Endothelial cell of umbilical vein (primary cell): ENCODE measurements at regions not wholly inside any gene's neighbourhood (a gene's known extent, or its start where the extent isn't known, plus 50 kb on each side); places are given as distances from the start of the nearest gene placed in this dataset.

Experiments used
- BruUV-seq: library from RNA; stranded (reverse); fragments of 400-500 nt; replicated peaks from 2 replicates; lab custom pipeline; 2021; lab: Mats Ljungman, UMichigan
- CTCF ChIA-PET: fragments of 300-600, 350-600 bp; sonication (Branson Sonifier 250); formaldehyde crosslinking; loops from one replicate; lab custom pipeline; 2021; ENCODE audit warnings: antibody characterized with exemption, inconsistent platforms; lab: Charles Lee
- POLR2A ChIA-PET: fragments of 300-600, 350-600 bp; sonication (Branson Sonifier 250); formaldehyde crosslinking; loops from one replicate; lab custom pipeline; 2021; ENCODE audit warnings: antibody characterized with exemption, inconsistent platforms; lab: Charles Lee
- DNase-seq: peaks from one replicate; pipeline ENCODE4 v3.0.0-alpha.2; 2011; ENCODE audit warnings: low read depth, low spot score
- FAIRE-seq: peaks from 2 replicates; lab custom pipeline; 2011; peaks lifted over from hg19 to GRCh38; lab: Jason Lieb, UNC
- H2AFZ ChIP-seq: 2 replicates; pipeline ENCODE4 v1.6.0; 2012; ENCODE audit warnings: low read depth, low read length, control low read depth, inconsistent platforms
- H3K27ac ChIP-seq: 2 replicates; pipeline ENCODE4 v1.5.1; 2011; ENCODE audit warnings: low read depth, mild to moderate bottlenecking, control low read depth, low read length, moderate library complexity; ENCODE audit not compliant: insufficient read depth
- H3K27me3 ChIP-seq, 2 experiments: 2 replicates each; pipeline versions ENCODE4 v1.6.0 to v1.6.1; 2011; ENCODE audit warnings: low read length in 2 of 2, mixed read lengths in 1 of 2; ENCODE audit not compliant: control insufficient read depth in 2 of 2, insufficient read depth in 2 of 2
- H3K36me3 ChIP-seq, 2 experiments: 2 replicates in 1 of 2; 3 replicates in 1 of 2; pipeline ENCODE4 v1.5.1; 2011; ENCODE audit warnings: low read length in 2 of 2, mild to moderate bottlenecking in 1 of 2, moderate library complexity in 1 of 2; ENCODE audit not compliant: control insufficient read depth in 2 of 2, insufficient read depth in 2 of 2; ENCODE audit errors: extremely low read depth in 1 of 2
- H3K4me1 ChIP-seq: 3 replicates; pipeline ENCODE4 v1.5.1; 2011; ENCODE audit warnings: mild to moderate bottlenecking, low read length; ENCODE audit not compliant: control insufficient read depth, insufficient read depth; ENCODE audit errors: extremely low read depth
- H3K4me2 ChIP-seq: 2 replicates; pipeline ENCODE4 v1.6.1; 2011; ENCODE audit warnings: low read length, control low read depth, mixed read lengths; ENCODE audit not compliant: insufficient read depth
- H3K4me3 ChIP-seq, 3 experiments: fragments of 200-600 bp in 1 of 3; sonication (generic), shearing (Covaris generic) in 1 of 3; replicated peaks in 1 of 3; 2 replicates each; pipeline ENCODE4 v1.5.1; 2011 to 2016; ENCODE audit warnings: control low read depth in 3 of 3, low read length in 3 of 3, mild to moderate bottlenecking in 2 of 3, inconsistent platforms in 1 of 3, low read depth in 1 of 3, moderate library complexity in 1 of 3; ENCODE audit not compliant: insufficient read depth in 1 of 3
- H3K79me2 ChIP-seq: 2 replicates; pipeline ENCODE4 v1.6.0; 2012; ENCODE audit warnings: low read length, inconsistent platforms; ENCODE audit not compliant: control insufficient read depth, insufficient read depth
- H3K9ac ChIP-seq: replicated peaks from 2 replicates; pipeline ENCODE3; 2011; ENCODE audit warnings: low read length, control low read depth; ENCODE audit not compliant: insufficient read depth; ENCODE audit errors: extremely low read depth
- H3K9me1 ChIP-seq: replicated peaks from 3 replicates; pipeline ENCODE4 v1.6.0; 2011; ENCODE audit warnings: mild to moderate bottlenecking, low read length; ENCODE audit not compliant: control insufficient read depth, insufficient read depth; ENCODE audit errors: extremely low read depth
- H3K9me3 ChIP-seq: replicated peaks from 2 replicates; pipeline ENCODE4 v1.5.1; 2012; ENCODE audit warnings: low read length, inconsistent platforms; ENCODE audit not compliant: control insufficient read depth, insufficient read depth
- H4K20me1 ChIP-seq: replicated peaks from 2 replicates; pipeline ENCODE3; 2011; ENCODE audit warnings: mild to moderate bottlenecking, low read length; ENCODE audit not compliant: control insufficient read depth, insufficient read depth; ENCODE audit errors: extremely low read depth
- CTCF ChIP-seq, 2 donors: IDR thresholded peaks; 1 replicate in 1 of 2; 2 replicates in 1 of 2; pipeline ENCODE4 v1.5.1; 2011; ENCODE audit warnings: low read length in 2 of 2, mild to moderate bottlenecking in 2 of 2, moderate library complexity in 2 of 2, control low read depth in 1 of 2, inconsistent platforms in 1 of 2, low read depth in 1 of 2; ENCODE audit not compliant: insufficient read depth in 1 of 2; ENCODE audit errors: extremely low read depth in 1 of 2
- EZH2 ChIP-seq: IDR thresholded peaks from 2 replicates; pipeline ENCODE4 v1.6.1; 2012; ENCODE audit warnings: borderline replicate concordance, low read depth, mild to moderate bottlenecking, moderate library complexity, low read length, inconsistent platforms; ENCODE audit not compliant: severe bottlenecking
- FOS ChIP-seq: IDR thresholded peaks from 2 replicates; pipeline ENCODE4 v1.6.1; 2011; ENCODE audit warnings: mild to moderate bottlenecking, low read length, moderate library complexity, borderline replicate concordance; ENCODE audit not compliant: insufficient read depth
- GATA2 ChIP-seq: IDR thresholded peaks from 2 replicates; pipeline ENCODE4 v1.7.0; 2011; ENCODE audit warnings: low read depth, mild to moderate bottlenecking, moderate library complexity, mixed read lengths, low read length; ENCODE audit not compliant: insufficient read length, insufficient read depth
- JUN ChIP-seq: IDR thresholded peaks from 2 replicates; pipeline ENCODE4 v1.6.1; 2011; ENCODE audit warnings: borderline replicate concordance, low read depth; ENCODE audit not compliant: insufficient read length, insufficient read depth
- MAX ChIP-seq: IDR thresholded peaks from 2 replicates; pipeline ENCODE4 v1.6.1; 2011; ENCODE audit not compliant: insufficient read depth, insufficient read length
- MYC ChIP-seq: IDR thresholded peaks from one replicate; pipeline ENCODE4 v1.6.1; 2011; ENCODE audit warnings: mild to moderate bottlenecking, low read depth, low read length
- POLR2A ChIP-seq: IDR thresholded peaks from 2 replicates; pipeline ENCODE4 v1.6.1; 2012; ENCODE audit warnings: low read depth, mild to moderate bottlenecking, control low read depth, low read length
- POLR2AphosphoS5 ChIP-seq: IDR thresholded peaks from 2 replicates; pipeline ENCODE4 v1.6.1; 2012; ENCODE audit warnings: low read depth, mild to moderate bottlenecking, control low read depth, low read length, moderate library complexity; ENCODE audit not compliant: insufficient read depth
- dilution Hi-C: fragments of 300-500 bp; cut with MboI; formaldehyde crosslinking; loops from one replicate; pipeline ENCODE4 v1.15.0; 2019; ENCODE audit warnings: low sequenced_read_pairs; ENCODE audit not compliant: extremely low pct_ligation_motif_present
- intact Hi-C: fragments of 100-400 bp; cut with micrococcal nuclease; formaldehyde crosslinking; loops from one replicate; pipeline ENCODE4 v1.10.0; 2022

- intact Hi-C loops, result no loop called here
- CTCF ChIA-PET, result interaction anchor here (0.8 to 2.8 kb wide), 3 partner anchors 14 to 31 kb away, joined by 3 to 11 read pairs (median 10); no protein-coding TSS in a partner anchor
- H3K4me2 ChIP-seq, result no peak overlapping the region
Observed at GRCh38 chr3:28699283-28699682, 350.7 kb upstream of the AZI2 start.

More at GRCh38 chr3:28699283-28699682, 350.7 kb upstream of the AZI2 start:
- Histone ChIP-seq H3K27me3 (no peaks in the 10 kb centered on the region), H3K4me3 (no peak overlapping the region), H3K9ac (no peak overlapping the region), H3K79me2 (no peaks in the 10 kb centered on the region), H3K36me3 (no peaks in the 10 kb centered on the region), H3K4me1 (no peaks in the 10 kb centered on the region), H3K9me3 (no peaks in the 10 kb centered on the region), H2AFZ (no peak overlapping the region), H3K27ac (no peak overlapping the region), H3K9me1 (no peaks in the 10 kb centered on the region), H4K20me1 (no peaks in the 10 kb centered on the region)
- no peak for DNase-seq
- BruUV-seq, result no TSS peak
- FAIRE-seq, result no peak
- TF ChIP-seq MYC, result no peak
- TF ChIP-seq GATA2, result no peak
- no peak for TF ChIP-seq JUN
- no peak for TF ChIP-seq MAX
- TF ChIP-seq FOS, result no peak
- no peak for TF ChIP-seq POLR2A
- no peak for TF ChIP-seq EZH2
- no peak for TF ChIP-seq POLR2AphosphoS5
- no peak for TF ChIP-seq CTCF (IDR thresholded peaks at IDR 0.05; ENCODE audit: extremely low read depth in 1 of 2, insufficient read depth in 1 of 2, low read depth in 1 of 2, low read length in 2 of 2)
- POLR2A ChIA-PET, result no interaction called here
- dilution Hi-C loops, result no loop called here
